DMS 273 (cell line): ENCODE measurements at regions not wholly inside any gene's neighbourhood (a gene's known extent, or its start where the extent isn't known, plus 50 kb on each side); places are given as distances from the start of the nearest gene placed in this dataset.
"Not testable (repeated sequence)": the region's sequence is repeated elsewhere in the genome, so short reads cannot be mapped to it uniquely, and the experiment has no call there.

Experiments
- DNase-seq: peaks from one replicate; lab custom pipeline; 2025; ENCODE audit not compliant: unreplicated experiment; lab: John Stamatoyannopoulos, UW

DNA sequence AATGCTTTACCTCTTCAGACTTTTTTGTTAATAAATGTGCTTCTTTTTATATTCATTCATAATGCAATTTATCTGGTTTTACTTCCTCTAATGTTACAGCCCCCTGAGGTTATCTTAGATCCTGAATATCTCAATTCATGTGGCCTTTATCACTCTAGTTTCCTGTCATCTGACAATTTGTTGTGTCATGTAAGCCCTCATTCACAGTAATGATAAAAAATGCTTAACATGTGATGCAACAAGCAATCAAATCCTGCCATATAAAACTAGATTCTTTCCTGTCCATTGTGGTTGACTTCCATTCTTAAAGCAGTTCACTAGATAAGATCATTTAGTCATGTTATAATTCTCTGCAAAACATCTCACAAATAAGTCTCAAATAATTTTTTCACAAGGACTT, 991.2 kb upstream of the ACO1 start:
- no peak for DNase-seq

DNA sequence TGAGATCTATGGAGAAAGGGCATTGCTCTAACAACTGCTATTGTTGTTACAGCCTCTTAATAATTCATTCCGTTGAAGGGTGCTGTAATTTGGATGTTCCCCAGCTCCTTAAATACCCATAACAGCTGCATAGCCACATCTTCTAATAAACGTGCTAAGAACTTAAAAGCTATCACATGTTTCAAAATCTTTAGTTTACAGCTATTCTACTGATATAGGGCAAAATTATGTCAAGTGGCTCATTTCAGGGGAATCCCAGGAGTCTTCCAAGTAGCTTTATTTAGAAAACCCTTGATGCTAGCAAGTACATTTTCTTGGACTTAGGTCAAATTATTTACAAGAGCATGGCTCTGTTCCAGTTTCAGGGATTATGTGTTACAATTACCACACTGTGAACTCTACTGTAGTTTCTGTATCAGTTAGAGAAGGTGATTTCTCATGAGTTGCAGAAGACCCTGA, 990.4 kb upstream of the ACO1 start:
- DNase-seq = peak; percentile 71

DNA sequence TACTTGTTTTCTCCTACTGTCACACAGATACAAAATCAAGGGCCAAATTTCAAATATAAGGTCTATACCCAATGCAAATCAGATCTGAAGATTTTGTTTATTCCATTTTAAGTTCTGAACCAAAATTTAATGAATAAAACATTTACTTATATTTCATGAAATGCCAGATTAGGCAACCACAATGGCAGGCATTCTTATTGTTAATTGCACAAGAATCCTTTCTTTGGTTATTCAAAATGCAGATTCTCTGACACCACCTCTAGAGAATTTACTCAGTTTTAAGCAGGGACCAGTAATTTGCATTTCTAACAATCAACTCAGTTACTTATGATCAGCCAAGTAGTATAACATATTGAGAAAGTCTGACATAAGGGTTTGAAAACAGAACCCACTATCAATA, 972.4 kb upstream of the ACO1 start:
- no peak for DNase-seq

DNA sequence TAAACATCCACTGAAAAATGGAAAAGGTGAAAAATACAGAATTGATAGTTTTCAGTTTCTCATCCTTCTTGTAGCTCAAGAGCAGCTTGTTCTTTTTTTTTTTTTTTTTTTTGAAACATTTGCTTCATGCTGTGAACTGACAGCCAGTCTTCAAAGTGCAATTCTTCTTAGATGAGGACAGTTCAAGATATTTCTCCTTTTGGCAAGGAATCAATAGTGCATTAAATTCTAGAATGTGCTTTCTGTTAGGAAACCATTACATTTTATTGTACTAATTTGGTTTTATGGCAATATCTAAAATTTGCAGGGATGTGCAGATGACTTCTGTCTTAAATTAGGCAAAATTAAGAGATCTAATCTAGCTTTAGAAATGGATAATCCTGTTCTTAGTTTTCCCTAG, 969.3 kb upstream of the ACO1 start:
- no peak for DNase-seq

DNA sequence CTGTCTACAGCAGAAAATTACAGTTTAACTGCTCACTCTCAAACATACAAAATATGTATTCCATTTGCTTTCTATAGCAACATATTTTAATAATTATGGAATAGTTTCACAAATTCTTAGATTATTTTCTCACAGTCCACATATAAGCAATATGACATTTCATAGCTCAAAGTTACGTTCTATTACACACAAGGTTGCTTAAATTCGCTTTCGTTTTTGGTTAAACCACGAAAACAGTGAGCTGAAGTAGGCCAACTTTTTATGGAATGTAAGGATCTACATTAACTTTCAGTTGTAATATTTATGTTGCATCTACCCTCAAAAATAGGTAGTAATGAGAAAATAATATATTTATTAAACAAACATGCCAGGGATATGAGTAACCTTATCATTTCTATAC, 966.0 kb upstream of the ACO1 start:
- no peak for DNase-seq

DNA sequence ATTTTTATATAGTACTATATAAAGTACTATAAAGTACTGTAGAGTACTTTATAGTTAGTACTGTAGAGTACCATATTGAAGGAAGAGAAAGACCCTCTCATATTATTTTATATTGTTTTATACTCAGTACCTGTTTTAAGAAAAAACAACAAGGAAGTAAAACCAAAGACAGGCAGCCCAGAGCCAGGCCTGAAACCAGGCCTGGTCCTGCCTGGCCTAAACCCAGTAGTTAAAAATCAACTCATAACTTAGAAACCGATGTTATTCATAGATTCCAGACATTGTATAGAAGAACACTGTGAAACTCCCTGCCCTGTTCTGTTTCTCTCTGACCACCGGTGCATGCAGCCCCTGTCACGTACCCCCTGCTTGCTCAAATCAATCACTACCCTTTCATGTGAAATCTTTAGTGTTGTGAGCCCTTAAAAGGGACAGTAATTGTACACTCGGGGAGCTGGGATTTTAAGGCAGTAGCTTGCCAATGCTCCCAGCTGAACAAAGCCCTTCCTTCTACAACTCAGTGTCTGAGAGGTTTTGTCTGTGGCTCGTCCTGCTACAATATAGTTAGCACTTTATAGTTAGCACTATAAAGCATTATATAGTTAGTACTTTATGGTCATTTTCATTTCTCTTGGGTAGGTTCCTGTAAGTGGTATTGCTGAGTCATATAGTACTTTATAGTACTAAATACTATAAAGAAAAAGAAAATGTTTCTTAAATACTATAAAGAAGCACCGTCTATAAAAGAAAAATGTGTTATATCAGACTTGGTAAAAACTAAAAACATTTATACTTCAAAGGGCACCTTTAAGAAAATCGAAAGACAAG, 940.6 kb upstream of the ACO1 start:
- not testable (repeated sequence) for DNase-seq

DNA sequence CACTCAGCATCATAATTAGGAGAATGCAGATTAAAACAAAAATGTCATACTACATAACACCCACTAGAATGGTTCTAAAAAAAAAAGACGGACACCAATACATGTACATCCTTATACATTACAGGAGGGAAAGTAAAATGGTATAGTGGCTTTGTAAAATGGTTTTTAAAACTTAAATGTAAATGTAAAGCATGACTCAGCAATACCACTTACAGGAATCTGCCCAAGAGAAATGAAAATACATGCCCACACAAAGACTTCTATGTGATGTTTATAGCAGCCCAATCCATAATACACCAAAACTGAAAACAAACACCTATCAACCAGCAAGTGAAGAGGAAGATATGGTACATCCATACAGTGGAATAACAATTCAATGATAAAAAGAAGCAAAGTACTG, 939.1 kb upstream of the ACO1 start:
- no peak for DNase-seq

DNA sequence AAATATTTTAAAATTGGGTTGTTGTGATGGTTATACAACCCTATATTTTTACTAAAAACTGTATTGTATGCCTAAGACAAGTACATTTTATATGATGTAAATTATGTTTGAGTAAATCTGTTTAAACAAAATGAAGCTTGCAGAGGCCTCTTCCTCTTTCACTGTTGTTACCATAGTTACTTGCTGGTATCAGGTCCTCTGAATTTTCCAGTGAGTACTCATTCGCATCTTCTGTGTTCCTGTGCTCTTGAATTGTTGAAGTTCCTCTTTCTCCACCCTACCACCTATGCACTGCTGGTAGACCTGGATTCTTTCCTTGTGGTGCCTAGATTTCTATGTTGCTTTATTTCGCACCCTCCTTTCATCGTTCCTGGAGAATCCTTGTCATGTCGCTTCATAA, 938.5 kb upstream of the ACO1 start:
- no peak for DNase-seq

DNA sequence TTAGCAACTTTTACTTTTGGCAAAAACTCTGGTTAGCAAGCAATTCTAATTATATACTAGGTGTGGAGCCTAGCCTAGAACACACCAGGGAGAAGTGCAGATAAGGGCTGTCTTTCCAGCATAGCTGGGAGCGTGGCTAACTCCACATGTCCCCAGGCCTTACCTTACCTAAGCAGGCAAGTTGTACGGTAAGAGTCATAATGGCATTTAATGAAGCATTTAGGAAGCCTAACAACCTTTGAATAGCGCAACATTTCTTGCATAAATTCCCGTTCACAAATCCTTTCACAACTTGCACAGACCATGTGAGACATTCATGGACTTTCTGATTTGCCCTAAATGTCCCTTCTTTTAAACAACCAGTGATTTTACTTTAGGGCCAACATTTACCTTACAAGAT, 917.4 kb upstream of the ACO1 start:
- DNase-seq = no peak

DNA sequence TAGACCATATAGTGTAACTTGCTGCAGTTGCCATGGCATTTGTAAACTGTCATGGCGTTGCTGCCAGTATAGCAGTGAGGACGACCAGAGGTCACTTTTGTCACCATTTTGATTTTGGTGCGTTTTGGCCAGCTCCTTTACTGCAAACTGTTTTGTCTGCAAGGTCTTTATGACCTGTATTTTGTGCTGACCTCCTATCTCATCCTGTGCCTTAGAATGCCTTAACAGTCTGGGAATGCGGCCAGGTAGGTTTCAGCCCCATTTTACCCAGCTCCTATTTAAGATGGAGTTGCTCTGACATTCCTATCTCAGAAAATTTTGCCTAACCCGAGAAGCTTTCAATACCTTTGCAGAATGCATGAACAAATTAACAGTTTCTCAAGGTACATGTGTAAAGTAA, 914.4 kb upstream of the ACO1 start:
- no peak for DNase-seq

DNA sequence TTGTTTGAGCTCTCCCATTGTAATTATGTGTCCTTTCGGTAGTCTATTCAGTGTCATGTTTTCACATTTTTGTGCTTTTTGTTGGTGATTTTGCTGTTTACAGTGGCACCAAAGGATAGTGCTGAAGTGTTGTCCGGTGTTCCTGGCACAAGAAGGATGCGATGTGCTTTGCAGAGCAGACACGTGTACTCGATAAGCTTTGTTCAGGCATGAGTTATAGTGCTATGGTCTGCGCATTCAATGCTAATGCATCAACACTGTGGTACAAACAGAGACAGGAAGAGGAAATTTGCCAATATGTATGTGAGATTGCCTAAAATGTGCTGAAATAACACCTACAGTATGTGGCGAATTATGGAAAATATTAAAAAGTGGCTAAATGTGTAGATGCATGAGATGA, 913.4 kb upstream of the ACO1 start:
- DNase-seq = no peak

DNA sequence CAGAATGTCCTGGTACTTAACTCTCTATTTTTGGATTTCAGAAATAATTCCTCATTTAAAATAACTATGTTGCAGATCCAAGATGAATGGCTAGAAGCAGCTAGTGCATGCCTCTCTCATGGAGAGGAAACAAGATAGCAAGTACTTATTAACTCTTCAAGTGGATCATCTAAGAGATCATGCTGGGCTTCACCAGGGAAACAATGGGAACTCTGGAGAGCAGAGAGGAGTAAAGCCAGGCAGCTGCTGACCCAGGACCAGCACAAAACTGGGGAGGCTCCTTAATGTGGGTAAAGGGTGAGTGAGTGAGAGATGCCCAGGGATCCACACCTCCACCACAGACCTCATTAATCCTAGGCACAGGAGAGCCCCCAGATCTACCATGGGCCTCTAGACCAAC, 897.8 kb upstream of the ACO1 start:
- DNase-seq = no peak

DNA sequence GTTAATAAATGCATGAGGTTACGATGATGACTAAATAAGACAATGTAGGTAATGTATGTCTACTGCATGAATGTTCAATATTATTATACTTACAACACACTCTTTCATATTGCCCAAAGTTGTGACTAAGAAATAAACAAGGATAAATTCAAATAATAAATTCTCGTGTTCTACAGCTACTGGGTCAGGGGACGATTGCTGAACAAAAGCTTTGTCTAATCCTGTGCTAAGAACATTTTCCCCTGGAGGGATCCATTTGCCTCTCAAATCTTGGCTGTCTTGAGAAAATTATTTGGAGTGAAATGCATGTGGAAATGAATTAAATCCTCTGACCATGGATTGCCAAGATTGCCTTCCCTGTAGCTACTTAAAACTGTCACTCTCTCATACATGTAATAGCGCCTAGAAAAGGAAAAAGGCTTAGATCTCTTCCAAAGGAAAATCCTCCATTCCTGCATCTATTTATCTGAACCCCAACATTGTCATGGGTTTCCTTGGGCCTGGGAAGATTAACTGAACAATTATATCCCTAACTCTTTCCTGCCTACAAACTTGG, 893.8 kb upstream of the ACO1 start:
- DNase-seq = no peak

DNA sequence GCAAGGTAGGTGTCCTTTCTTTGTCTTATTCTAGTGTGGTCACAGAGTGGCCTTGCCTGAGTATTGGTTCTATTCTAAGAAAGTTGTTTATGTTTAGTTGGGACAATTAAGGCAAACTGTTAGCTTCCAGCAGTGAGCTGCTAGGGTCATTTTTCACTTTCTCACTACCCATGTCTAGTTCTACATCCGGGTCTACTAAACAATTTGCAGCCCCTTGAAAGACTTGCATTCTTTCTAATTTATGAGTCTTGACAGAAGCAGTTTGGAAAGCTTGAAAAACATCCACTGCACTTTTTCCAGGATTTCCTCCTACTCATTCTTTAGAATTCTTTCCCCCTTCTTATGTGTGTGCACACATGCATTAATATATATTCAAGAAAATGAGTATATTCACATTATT, 892.2 kb upstream of the ACO1 start:
- no peak for DNase-seq

DNA sequence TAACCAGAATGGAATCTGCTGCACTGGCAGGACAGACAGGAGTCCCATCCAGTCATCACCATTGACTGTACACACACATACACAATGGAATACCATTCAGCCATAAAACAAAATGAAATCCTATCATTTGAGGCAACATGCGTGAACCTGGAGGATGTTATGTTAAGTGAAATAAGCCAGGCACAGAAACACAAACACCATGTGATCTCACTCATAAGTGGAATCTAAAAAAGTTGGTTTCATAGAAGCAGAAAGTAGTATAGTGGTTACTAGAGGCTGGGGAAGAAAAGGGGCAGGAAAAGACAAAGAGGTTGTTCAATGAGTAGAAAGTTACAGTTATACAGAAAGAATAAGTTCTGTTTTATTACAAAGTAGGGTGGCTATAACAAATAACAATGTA, 884.0 kb upstream of the ACO1 start:
- no peak for DNase-seq

DNA sequence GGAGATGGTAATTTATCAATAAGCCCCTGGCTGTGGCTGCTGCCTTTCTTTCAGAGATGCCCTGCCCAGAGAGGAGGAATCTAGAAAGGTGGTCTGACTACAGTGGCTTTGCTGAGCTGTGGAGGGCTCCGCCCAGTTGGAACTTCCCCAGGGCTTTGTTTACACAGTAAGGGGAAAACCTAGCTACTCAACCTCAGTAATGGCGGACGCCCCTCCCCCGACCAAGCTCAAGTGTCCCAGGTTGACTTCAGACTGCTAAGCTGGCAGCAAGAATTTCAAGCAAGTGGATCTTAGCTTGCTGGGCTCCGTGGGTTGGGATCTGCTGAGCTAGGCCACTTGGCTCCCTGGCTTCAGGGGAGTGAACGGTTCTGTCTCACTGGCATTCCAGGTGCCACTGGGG, 865.4 kb upstream of the ACO1 start:
- no peak for DNase-seq

DNA sequence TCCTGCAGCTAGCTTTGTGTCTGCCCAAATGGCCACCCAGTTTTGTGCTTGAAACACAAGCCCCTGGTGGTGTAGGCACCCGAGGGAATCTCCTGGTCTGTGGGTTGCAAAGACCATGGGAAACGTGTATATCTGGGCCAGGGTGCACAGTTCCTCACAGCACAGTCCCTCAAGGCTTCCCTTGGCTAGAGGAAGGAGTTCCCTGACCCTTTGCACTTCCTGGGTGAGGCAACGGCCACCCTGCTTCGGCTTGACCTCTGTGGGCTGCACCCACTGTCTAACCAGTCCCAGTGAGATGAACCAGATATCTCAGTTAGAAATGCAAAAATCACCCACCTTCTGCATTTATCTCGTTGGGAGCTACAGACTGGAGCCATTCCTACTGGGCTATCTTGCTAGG, 865.0 kb upstream of the ACO1 start:
- no peak for DNase-seq

DNA sequence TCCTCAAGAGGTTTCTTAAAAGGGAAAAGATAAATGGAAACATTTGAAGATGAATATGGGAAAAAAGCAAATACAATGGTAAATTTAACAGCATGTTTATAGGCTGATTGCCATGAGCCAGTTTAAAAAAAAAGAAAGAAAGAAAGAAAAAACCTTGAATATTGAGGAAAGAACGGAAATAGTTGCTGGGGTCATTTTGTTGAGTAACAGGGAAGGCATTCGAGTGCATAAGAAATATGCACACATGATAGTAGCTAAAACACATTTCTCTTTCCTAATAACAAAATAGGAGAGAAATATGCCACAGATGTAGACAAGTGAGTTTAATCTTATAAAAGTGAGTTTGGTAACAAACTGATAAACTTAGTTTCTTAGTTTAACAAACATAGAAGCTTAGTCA, 864.6 kb upstream of the ACO1 start:
- DNase-seq = no peak

DNA sequence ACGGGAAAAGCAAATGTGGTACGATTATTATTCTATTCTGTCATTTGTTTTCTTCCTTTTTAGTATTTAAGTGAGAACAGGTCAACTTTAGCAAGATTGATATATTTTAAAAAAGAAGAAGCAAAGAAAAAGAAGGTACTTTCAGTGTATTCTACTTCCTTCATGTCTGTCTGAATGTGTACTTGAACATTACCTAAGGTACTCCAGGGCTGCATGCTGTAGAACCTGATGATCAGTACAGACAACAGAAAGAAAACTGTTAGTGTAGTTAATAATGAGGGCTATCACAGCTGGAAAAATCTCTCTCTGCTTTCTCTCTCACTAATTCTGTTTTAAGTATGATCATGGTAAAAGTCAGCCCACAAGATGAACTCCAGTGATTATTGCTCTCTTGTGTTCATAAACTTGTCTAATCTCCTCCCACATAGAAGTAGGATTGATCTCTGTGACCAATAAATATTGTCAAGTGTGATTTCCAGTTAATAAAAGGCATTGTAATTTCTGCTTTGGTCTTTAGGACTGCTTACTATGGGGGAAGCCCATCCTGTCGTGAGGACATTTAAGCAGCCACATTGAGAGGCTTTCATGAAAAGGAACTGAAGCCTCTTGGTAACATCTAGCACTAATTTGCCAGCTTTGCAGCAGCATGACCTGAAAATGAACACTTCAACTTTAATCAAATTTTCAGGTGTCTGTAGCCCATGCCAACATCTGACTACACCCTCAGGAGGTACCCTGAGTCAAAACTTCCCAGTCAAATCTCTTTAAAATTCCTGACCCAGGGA, 864.0 kb upstream of the ACO1 start:
- DNase-seq = no peak

DNA sequence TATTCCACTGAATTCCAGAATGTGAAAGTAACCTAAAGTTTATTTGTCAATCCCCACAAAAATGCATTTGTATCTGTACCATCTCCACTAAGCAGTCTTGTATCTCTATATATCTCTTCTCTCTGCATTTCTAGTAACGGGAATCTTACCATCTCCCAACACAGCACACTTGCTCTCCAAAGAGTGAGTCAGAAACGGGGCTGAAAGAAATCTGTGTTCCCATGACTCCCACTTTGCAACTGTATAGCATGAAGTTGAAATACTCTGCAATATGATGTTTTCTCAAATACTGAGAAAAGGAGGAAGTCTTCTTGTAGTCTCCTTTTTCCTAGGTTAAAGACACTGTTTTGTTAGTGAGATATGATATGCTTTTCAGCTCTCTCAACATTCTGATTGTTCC, 848.8 kb upstream of the ACO1 start:
- no peak for DNase-seq

DNA sequence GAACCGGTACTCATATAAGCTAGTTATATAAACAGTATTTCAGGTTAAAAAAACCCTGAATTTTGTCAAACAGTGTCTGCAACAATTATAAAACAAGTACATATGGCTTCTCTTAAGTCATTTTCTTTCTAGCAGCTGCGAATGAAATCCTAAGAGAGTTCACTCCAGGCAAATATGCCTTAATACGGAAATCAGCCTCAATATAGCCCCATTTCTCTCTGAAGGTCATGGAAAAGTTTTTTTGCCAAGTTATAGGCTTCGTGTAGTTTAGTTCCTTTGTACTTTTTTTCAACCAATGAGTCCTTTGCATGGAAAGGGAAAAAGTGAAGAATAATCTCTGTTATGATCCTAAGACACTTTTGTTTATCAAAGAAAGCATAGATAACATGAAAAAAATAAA, 848.0 kb upstream of the ACO1 start:
- DNase-seq = no peak

DNA sequence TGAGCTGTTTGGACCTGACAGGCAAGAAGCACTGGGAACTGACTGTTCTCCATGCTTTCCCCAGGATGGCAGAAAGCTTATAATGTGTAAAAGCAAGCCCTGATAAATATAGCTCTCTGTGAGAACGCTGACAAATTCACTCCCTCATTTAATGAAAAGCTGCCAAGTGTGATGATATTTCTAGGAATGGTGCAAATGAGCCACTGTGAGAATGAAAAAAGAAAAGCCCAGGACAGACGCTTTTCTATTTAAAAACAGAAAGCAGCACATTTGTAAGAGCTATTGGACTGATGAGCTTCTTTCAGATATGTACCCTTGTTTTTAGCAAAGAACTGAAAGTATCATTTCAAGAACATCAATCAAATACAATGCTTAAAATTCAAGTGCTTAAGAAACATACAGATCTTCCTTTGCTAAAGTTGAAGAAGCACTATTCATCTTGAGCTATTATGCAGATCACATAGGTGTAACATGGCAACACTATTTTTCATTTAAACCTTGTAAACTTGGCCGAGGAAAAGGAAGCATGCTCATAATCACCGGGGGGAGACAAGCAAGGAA, 842.6 kb upstream of the ACO1 start:
- DNase-seq = no peak
